HepG2 (cell line): ENCODE measurements at regions not wholly inside any gene's neighbourhood (a gene's known extent, or its start where the extent isn't known, plus 50 kb on each side); places are given as distances from the start of the nearest gene placed in this dataset.

Experiments
- ARNT ChIP-seq: fragments of 450-650 bp; IDR thresholded peaks from 2 replicates; pipeline ENCODE4 v1.6.1; 2017
- ASH2L ChIP-seq: fragments of 300-600, 200-600 bp; sonication (generic); IDR thresholded peaks from 2 replicates; pipeline ENCODE4 v1.7.0; 2017; ENCODE audit warnings: low read depth, mild to moderate bottlenecking, moderate library complexity, mixed read lengths, low read length; ENCODE audit not compliant: insufficient read length
- ATAD3A ChIP-seq: sonication (generic); formaldehyde crosslinking; IDR thresholded peaks from 2 replicates; pipeline ENCODE4 v1.4.0; 2020; ENCODE audit warnings: missing genetic modification reagents
- ERF ChIP-seq: IDR thresholded peaks from 2 replicates; pipeline ENCODE4 v1.6.1; 2018; ENCODE audit warnings: missing biosample characterization, missing genetic modification reagents
- FOXA1 ChIP-seq, 2 experiments: fragments of 450-650 bp in 1 of 2; sonication (generic) in 1 of 2; formaldehyde crosslinking in 1 of 2; IDR thresholded peaks; 2 replicates each; pipeline versions ENCODE4 v1.4.0 to v1.6.1; 2016 to 2020; ENCODE audit warnings: missing genetic modification reagents in 1 of 2
- LCORL ChIP-seq, 2 experiments: fragments of 450-650 bp in 1 of 2; sonication (generic) in 1 of 2; formaldehyde crosslinking in 1 of 2; IDR thresholded peaks; 2 replicates each; pipeline versions ENCODE4 v1.5.0 to v1.6.1; 2017 to 2020; ENCODE audit warnings: antibody characterized with exemption in 1 of 2, missing genetic modification reagents in 1 of 2
- MAFF ChIP-seq: IDR thresholded peaks from 2 replicates; pipeline ENCODE4 v1.6.1; 2011; ENCODE audit warnings: low read depth, low read length, improper control_type of control experiment
- MIXL1 ChIP-seq: IDR thresholded peaks from 2 replicates; pipeline ENCODE4 v1.6.1; 2016
- NCOA2 ChIP-seq: sonication (generic); formaldehyde crosslinking; IDR thresholded peaks from 2 replicates; pipeline ENCODE4 v1.8.0; 2022; ENCODE audit warnings: inconsistent platforms
- NFYC ChIP-seq: IDR thresholded peaks from 2 replicates; pipeline ENCODE4 v1.6.1; 2016; ENCODE audit warnings: missing genetic modification reagents, missing compliant biosample characterization
- SSRP1 ChIP-seq: IDR thresholded peaks from 2 replicates; pipeline ENCODE4 v1.6.1; 2016; ENCODE audit warnings: control low read depth
- ZBTB7A ChIP-seq: sonication (generic); formaldehyde crosslinking; IDR thresholded peaks from 2 replicates; pipeline ENCODE4 v1.8.0; 2022; ENCODE audit warnings: mild to moderate bottlenecking, missing genetic modification reagents
- ZFP41 ChIP-seq: sonication (generic); formaldehyde crosslinking; IDR thresholded peaks from 2 replicates; pipeline ENCODE4 v1.4.0; 2020; ENCODE audit warnings: mild to moderate bottlenecking, missing genetic modification reagents, borderline replicate concordance
- ZFYVE20 ChIP-seq: sonication (generic); formaldehyde crosslinking; IDR thresholded peaks from 2 replicates; pipeline ENCODE4 v1.8.0; 2023; ENCODE audit warnings: low read depth, mild to moderate bottlenecking, moderate library complexity, missing genetic modification reagents, borderline replicate concordance
- ZMYM3 ChIP-seq: sonication (generic); formaldehyde crosslinking; IDR thresholded peaks from 2 replicates; pipeline ENCODE4 v1.5.1; 2020; ENCODE audit warnings: mild to moderate bottlenecking, missing genetic modification reagents
- ZNF10 ChIP-seq: sonication (generic); formaldehyde crosslinking; IDR thresholded peaks from 2 replicates; pipeline ENCODE4 v1.4.0; 2020; ENCODE audit warnings: mild to moderate bottlenecking, low read depth, missing genetic modification reagents, borderline replicate concordance
- ZNF101 ChIP-seq: sonication (generic); formaldehyde crosslinking; IDR thresholded peaks from 2 replicates; pipeline ENCODE4 v1.4.0; 2020; ENCODE audit warnings: mild to moderate bottlenecking, low read depth, missing genetic modification reagents, borderline replicate concordance
- ZNF367 ChIP-seq: sonication (generic); formaldehyde crosslinking; IDR thresholded peaks from 2 replicates; pipeline ENCODE4 v1.4.0; 2020; ENCODE audit warnings: missing genetic modification reagents, borderline replicate concordance
- ZNF431 ChIP-seq: sonication (generic); formaldehyde crosslinking; IDR thresholded peaks from 2 replicates; pipeline ENCODE4 v1.9.0; 2022; ENCODE audit warnings: missing genetic modification reagents, low read depth, mild to moderate bottlenecking, borderline replicate concordance
- ZNF768 ChIP-seq: sonication (generic); formaldehyde crosslinking; IDR thresholded peaks from 2 replicates; pipeline ENCODE4 v1.4.0; 2020; ENCODE audit warnings: missing genetic modification reagents
- ZNF841 ChIP-seq: sonication (generic); formaldehyde crosslinking; IDR thresholded peaks from 2 replicates; pipeline ENCODE4 v1.8.1; 2023; ENCODE audit warnings: missing genetic modification reagents, borderline replicate concordance
- TF ChIP-seq, protein P1 (sequence below), 2 experiments: sonication (generic) in 1 of 2; formaldehyde crosslinking in 1 of 2; IDR thresholded peaks; 2 replicates each; pipeline versions ENCODE4 v1.6.1 to v1.9.0; 2014 to 2022; ENCODE audit warnings: antibody characterized with exemption in 1 of 2, borderline replicate concordance in 1 of 2, inconsistent platforms in 1 of 2, low read depth in 1 of 2, missing genetic modification reagents in 1 of 2
- TF ChIP-seq, protein P2 (sequence below): sonication (generic); formaldehyde crosslinking; IDR thresholded peaks from 2 replicates; pipeline ENCODE4 v1.4.0; 2020; ENCODE audit warnings: missing genetic modification reagents
- TF ChIP-seq, protein P3 (sequence below): sonication (generic); formaldehyde crosslinking; IDR thresholded peaks from 2 replicates; pipeline ENCODE4 v1.5.1; 2020; ENCODE audit warnings: missing genetic modification reagents, mild to moderate bottlenecking, borderline replicate concordance

DNA sequence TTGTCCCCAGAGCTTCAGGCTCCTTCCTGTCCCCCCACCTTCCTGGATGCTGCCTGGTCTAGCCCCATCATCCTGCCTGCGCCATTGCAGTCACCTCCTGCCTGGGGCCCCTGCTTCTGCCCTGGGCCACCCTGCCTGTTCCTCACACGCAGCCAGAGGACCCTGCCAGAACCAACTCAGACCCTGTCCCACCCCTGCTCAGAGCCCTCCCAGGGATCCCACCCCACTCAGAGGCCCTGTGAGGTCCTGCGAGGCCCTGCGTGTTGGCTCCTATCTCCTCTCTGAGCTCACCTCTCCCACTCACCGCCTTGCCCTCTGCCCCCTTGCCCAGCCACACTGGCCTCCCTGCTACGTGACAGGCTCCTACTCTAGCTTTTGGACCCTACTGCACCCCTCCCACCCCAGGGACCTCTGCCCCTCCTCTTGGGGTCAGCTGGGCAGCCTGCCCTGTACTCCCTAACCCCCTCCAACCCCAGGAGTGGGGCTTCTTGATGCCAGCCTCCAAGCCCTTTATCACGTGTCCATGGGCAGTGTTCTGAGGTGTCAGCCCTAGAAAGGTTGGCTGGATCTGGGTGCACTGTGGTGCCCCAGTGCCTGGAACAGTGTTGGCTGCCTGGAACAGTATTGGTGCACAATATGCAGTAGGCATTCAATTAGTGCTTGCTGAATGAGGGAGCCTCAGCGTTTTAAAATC, 68.3 kb downstream of the CEBPB start (continued):
- TF ChIP-seq MAFF (no peak), ZNF841 (CRISPR knock-in tag) (no peak), LCORL (IDR thresholded peaks at IDR 0.05) (no peak), LCORL (CRISPR knock-in tag; IDR thresholded peaks at IDR 0.05) (peak; percentile 89; the same call in 1 of the 2 replicates), ZNF10 (CRISPR knock-in tag) (no peak), NCOA2 (CRISPR knock-in tag) (no peak), MIXL1 (CRISPR knock-in tag) (no peak), SSRP1 (no peak), ZNF367 (no peak), ZFP41 (CRISPR knock-in tag) (0 out of 2 replicates have a peak, but pooled peaks have one; percentile 33), ZNF431 (CRISPR knock-in tag) (no peak), ZFYVE20 (CRISPR knock-in tag) (no peak), ASH2L (no peak), ZNF768 (CRISPR knock-in tag) (peak; percentile 53), ARNT (no peak), NFYC (CRISPR knock-in tag) (no peak), FOXA1 (IDR thresholded peaks at IDR 0.05) (no peak), FOXA1 (CRISPR knock-in tag; IDR thresholded peaks at IDR 0.05) (no peak), ATAD3A (CRISPR knock-in tag) (no peak), ZMYM3 (CRISPR knock-in tag) (peak; percentile 97), ZBTB7A (CRISPR knock-in tag) (no peak), ERF (CRISPR knock-in tag) (no peak), ZNF101 (CRISPR knock-in tag) (no peak)
- TF ChIP-seq, protein P1, sequence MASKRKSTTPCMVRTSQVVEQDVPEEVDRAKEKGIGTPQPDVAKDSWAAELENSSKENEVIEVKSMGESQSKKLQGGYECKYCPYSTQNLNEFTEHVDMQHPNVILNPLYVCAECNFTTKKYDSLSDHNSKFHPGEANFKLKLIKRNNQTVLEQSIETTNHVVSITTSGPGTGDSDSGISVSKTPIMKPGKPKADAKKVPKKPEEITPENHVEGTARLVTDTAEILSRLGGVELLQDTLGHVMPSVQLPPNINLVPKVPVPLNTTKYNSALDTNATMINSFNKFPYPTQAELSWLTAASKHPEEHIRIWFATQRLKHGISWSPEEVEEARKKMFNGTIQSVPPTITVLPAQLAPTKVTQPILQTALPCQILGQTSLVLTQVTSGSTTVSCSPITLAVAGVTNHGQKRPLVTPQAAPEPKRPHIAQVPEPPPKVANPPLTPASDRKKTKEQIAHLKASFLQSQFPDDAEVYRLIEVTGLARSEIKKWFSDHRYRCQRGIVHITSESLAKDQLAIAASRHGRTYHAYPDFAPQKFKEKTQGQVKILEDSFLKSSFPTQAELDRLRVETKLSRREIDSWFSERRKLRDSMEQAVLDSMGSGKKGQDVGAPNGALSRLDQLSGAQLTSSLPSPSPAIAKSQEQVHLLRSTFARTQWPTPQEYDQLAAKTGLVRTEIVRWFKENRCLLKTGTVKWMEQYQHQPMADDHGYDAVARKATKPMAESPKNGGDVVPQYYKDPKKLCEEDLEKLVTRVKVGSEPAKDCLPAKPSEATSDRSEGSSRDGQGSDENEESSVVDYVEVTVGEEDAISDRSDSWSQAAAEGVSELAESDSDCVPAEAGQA (IDR thresholded peaks at IDR 0.05; ENCODE audit: low read depth), result no peak
- TF ChIP-seq, protein P1 (CRISPR knock-in tag; IDR thresholded peaks at IDR 0.05; ENCODE audit: borderline replicate concordance), result no peak
- TF ChIP-seq, protein P2, sequence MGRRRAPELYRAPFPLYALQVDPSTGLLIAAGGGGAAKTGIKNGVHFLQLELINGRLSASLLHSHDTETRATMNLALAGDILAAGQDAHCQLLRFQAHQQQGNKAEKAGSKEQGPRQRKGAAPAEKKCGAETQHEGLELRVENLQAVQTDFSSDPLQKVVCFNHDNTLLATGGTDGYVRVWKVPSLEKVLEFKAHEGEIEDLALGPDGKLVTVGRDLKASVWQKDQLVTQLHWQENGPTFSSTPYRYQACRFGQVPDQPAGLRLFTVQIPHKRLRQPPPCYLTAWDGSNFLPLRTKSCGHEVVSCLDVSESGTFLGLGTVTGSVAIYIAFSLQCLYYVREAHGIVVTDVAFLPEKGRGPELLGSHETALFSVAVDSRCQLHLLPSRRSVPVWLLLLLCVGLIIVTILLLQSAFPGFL (CRISPR knock-in tag), result no peak
- TF ChIP-seq, protein P3, sequence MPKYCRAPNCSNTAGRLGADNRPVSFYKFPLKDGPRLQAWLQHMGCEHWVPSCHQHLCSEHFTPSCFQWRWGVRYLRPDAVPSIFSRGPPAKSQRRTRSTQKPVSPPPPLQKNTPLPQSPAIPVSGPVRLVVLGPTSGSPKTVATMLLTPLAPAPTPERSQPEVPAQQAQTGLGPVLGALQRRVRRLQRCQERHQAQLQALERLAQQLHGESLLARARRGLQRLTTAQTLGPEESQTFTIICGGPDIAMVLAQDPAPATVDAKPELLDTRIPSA (CRISPR knock-in tag), result no peak
